DOHH2 (cell line): ENCODE measurements at regions not wholly inside any gene's neighbourhood (a gene's known extent, or its start where the extent isn't known, plus 50 kb on each side); places are given as distances from the start of the nearest gene placed in this dataset.

ENCODE experiments used
- H3F3A ChIP-seq: fragments of 200-600 bp; sonication (generic), shearing (Covaris generic); 2 replicates; pipeline ENCODE4 v1.6.0; 2016; ENCODE audit warnings: antibody characterized with exemption, mild to moderate bottlenecking; ENCODE audit not compliant: control insufficient read depth, insufficient read depth
- H3K27ac ChIP-seq: fragments of 200-600 bp; sonication (generic); 2 replicates; pipeline ENCODE4 v1.5.1; 2014; ENCODE audit warnings: low read depth, mild to moderate bottlenecking, low read length, moderate library complexity
- H3K27me3 ChIP-seq: fragments of 200-600 bp; sonication (generic); 2 replicates; pipeline ENCODE4 v1.6.1; 2014; ENCODE audit warnings: mild to moderate bottlenecking, low read length, mixed read lengths; ENCODE audit not compliant: control insufficient read depth
- H3K36me3 ChIP-seq: fragments of 200-600 bp; sonication (generic); 2 replicates; pipeline ENCODE4 v1.6.1; 2014; ENCODE audit warnings: mild to moderate bottlenecking, low read length, moderate library complexity, mixed read lengths; ENCODE audit not compliant: control insufficient read depth
- H3K4me1 ChIP-seq: fragments of 200-600 bp; sonication (generic); 2 replicates; pipeline ENCODE4 v1.6.1; 2014; ENCODE audit warnings: mild to moderate bottlenecking, low read length, mixed read lengths; ENCODE audit not compliant: control insufficient read depth
- H3K4me2 ChIP-seq: fragments of 200-600 bp; sonication (generic); 2 replicates; pipeline ENCODE4 v1.6.0; 2014; ENCODE audit warnings: mild to moderate bottlenecking, low read length, moderate library complexity
- H3K4me3 ChIP-seq: fragments of 200-600 bp; sonication (generic); 2 replicates; pipeline ENCODE4 v1.5.1; 2014; ENCODE audit warnings: mild to moderate bottlenecking, low read length, mixed read lengths
- H3K79me2 ChIP-seq: fragments of 200-600 bp; sonication (generic); 2 replicates; pipeline ENCODE4 v1.6.1; 2014; ENCODE audit warnings: mild to moderate bottlenecking, low read length, mixed read lengths; ENCODE audit not compliant: control insufficient read depth
- H3K9me2 ChIP-seq: fragments of 200-600 bp; sonication (generic); replicated peaks from 2 replicates; pipeline ENCODE4 v1.6.1; 2014; ENCODE audit warnings: mild to moderate bottlenecking, low read length, mixed read lengths; ENCODE audit not compliant: control insufficient read depth
- H3K9me3 ChIP-seq: fragments of 200-600 bp; sonication (generic); 2 replicates; pipeline ENCODE4 v1.6.1; 2014; ENCODE audit warnings: antibody characterized with exemption, low read length, mixed read lengths; ENCODE audit not compliant: control insufficient read depth, insufficient read depth
- H4K20me1 ChIP-seq: fragments of 200-600 bp; sonication (generic); 2 replicates; pipeline ENCODE4 v1.6.0; 2014; ENCODE audit warnings: low read depth, mild to moderate bottlenecking, antibody characterized with exemption, low read length, moderate library complexity; ENCODE audit not compliant: control insufficient read depth, insufficient read depth
- EZH2phosphoT487 ChIP-seq: fragments of 200-600 bp; sonication (generic); IDR thresholded peaks from 2 replicates; pipeline ENCODE4 v1.6.1; 2017; ENCODE audit warnings: borderline replicate concordance, mild to moderate bottlenecking, antibody characterized with exemption, low read length, moderate library complexity, mixed read lengths
- TF ChIP-seq, protein P1 (sequence below): fragments of 200-600 bp; sonication (generic); IDR thresholded peaks from one replicate; pipeline ENCODE4 v1.5.1; 2014; ENCODE audit warnings: antibody characterized with exemption, mild to moderate bottlenecking, low read depth, low read length; ENCODE audit not compliant: poor library complexity, severe bottlenecking

DNA sequence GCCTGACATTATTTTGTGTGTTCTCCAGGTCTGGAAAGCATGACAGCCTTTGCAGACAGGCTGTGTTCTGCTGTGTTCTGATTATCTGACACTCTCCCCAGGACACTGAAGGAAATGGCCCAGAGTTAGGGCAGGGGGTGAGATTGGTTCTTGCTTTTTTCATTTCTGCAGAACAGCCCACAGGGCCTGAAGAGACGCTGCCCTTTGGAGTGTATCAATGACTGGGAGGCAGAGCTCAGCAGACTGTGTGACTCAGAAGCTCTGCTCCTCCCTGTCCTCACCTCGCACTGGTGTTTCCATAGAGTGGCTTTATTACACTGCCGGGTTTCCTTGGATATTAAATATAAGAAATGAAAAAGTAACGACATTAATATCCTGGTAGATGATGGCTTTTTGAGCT, 523.6 kb downstream of the NTRK3 start:
- H4K20me1 ChIP-seq: no peaks in the 10 kb centered on the region
- no peaks in the 10 kb centered on the region for H3K9me2 ChIP-seq
- no peaks in the 10 kb centered on the region for H3K4me1 ChIP-seq
- H3F3A ChIP-seq: no peaks in the 10 kb centered on the region
- H3K4me2 ChIP-seq: no peak overlapping the region
- no peaks in the 10 kb centered on the region for H3K79me2 ChIP-seq
- H3K4me3 ChIP-seq: no peak overlapping the region
- H3K9me3 ChIP-seq: no peaks in the 10 kb centered on the region
- H3K36me3 ChIP-seq: no peaks in the 10 kb centered on the region
- H3K27me3 ChIP-seq: no peaks in the 10 kb centered on the region
- H3K27ac ChIP-seq: no peak overlapping the region
- TF ChIP-seq EZH2phosphoT487: no peak
- TF ChIP-seq, protein P1, sequence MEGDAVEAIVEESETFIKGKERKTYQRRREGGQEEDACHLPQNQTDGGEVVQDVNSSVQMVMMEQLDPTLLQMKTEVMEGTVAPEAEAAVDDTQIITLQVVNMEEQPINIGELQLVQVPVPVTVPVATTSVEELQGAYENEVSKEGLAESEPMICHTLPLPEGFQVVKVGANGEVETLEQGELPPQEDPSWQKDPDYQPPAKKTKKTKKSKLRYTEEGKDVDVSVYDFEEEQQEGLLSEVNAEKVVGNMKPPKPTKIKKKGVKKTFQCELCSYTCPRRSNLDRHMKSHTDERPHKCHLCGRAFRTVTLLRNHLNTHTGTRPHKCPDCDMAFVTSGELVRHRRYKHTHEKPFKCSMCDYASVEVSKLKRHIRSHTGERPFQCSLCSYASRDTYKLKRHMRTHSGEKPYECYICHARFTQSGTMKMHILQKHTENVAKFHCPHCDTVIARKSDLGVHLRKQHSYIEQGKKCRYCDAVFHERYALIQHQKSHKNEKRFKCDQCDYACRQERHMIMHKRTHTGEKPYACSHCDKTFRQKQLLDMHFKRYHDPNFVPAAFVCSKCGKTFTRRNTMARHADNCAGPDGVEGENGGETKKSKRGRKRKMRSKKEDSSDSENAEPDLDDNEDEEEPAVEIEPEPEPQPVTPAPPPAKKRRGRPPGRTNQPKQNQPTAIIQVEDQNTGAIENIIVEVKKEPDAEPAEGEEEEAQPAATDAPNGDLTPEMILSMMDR: no peak

DNA sequence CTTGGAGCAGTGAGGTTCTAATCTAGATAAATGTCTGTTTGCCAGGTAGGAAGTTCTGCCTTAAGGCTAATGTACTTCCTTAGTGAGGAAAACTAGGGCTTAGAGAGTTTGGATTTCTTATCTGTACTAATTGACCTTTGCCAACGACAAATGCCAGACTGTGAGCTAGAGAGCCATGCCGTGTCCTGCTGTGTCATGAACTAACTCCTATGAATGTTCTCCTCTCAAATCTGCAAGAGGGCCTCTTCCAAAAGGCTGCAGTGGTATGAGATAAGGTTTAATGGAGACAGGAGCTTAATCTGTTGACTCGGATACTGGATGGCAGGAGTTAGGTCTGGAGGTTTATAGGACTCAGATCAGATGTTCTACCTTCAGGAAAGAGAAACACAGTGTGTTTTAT, 524.9 kb downstream of the NTRK3 start:
- no peaks in the 10 kb centered on the region for H3K9me3 ChIP-seq
- H3K27ac ChIP-seq: no peak overlapping the region

DNA sequence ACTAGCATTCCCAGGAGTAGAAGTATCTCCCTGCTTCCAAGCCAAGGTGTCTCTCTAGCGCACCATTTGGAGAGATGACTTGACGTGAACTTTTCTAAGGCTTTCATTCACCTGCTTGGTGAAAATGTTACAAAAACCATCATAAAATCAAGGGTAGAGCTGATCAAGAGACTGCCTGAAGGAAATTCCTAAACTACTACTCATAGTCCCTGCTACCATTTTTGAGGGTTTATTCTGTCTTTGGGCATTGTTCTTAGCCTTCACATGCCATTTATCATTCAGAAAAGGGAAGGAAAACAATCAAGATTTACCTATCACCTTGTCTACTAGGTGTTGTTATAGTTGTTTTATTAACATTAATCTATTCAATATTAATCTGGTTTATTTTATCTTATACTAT, 525.8 kb downstream of the NTRK3 start:
- no peak for TF ChIP-seq EZH2phosphoT487
- TF ChIP-seq, protein P1: no peak
- Histone ChIP-seq H3K4me3 (no peak overlapping the region), H3K4me1 (no peaks in the 10 kb centered on the region), H4K20me1 (no peaks in the 10 kb centered on the region), H3K9me2 (no peaks in the 10 kb centered on the region), H3K9me3 (no peaks in the 10 kb centered on the region), H3K4me2 (no peak overlapping the region), H3K27me3 (no peaks in the 10 kb centered on the region), H3K79me2 (no peaks in the 10 kb centered on the region), H3K27ac (no peak overlapping the region), H3K36me3 (no peaks in the 10 kb centered on the region), H3F3A (no peaks in the 10 kb centered on the region)

More for the DNA sequence above, 524.9 kb downstream of the NTRK3 start:
- no peaks in the 10 kb centered on the region for H3K27me3 ChIP-seq
- TF ChIP-seq, protein P1: no peak
- no peak for TF ChIP-seq EZH2phosphoT487
- no peak overlapping the region for H3K4me2 ChIP-seq
- no peaks in the 10 kb centered on the region for H3F3A ChIP-seq
- H3K4me3 ChIP-seq: no peak overlapping the region
- H3K79me2 ChIP-seq: no peaks in the 10 kb centered on the region
- no peaks in the 10 kb centered on the region for H3K9me2 ChIP-seq
- H3K4me1 ChIP-seq: no peaks in the 10 kb centered on the region
- no peaks in the 10 kb centered on the region for H3K36me3 ChIP-seq
- H4K20me1 ChIP-seq: no peaks in the 10 kb centered on the region

DNA sequence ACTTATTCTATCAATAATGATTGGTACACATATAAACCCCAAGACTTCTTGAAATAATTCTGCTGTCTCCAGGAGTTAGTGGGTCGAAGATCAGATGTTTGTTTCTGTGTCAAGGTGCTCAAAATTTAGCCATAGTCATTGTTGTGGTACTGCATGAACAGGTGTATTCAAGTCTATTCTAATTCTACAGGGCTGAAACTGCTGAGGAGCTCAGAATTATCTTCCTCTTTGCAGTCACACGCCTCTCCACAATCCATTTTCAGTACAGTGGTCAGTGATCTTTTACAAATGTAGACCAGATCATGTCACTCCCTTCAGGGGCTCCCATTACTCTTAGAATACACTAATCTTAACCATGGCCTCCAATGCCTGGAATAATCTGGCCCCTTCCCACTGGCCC, 527.5 kb downstream of the NTRK3 start:
- no peak overlapping the region for H3K4me3 ChIP-seq
- H3F3A ChIP-seq: no peaks in the 10 kb centered on the region
- H3K27ac ChIP-seq: no peak overlapping the region
- no peaks in the 10 kb centered on the region for H3K36me3 ChIP-seq
- no peak overlapping the region for H3K4me2 ChIP-seq
- no peaks in the 10 kb centered on the region for H3K9me3 ChIP-seq
- no peaks in the 10 kb centered on the region for H3K79me2 ChIP-seq
- H4K20me1 ChIP-seq: no peaks in the 10 kb centered on the region
- no peaks in the 10 kb centered on the region for H3K9me2 ChIP-seq
- TF ChIP-seq, protein P1: no peak
- no peak for TF ChIP-seq EZH2phosphoT487
- H3K4me1 ChIP-seq: no peaks in the 10 kb centered on the region
- H3K27me3 ChIP-seq: no peaks in the 10 kb centered on the region
